CD4-positive, alpha-beta T cell treated with Interferon gamma for 1 hour (primary cell): ENCODE measurements at regions not wholly inside any gene's neighbourhood (a gene's known extent, or its start where the extent isn't known, plus 50 kb on each side); places are given as distances from the start of the nearest gene placed in this dataset.

Experiments used
- DNase-seq: peaks from one replicate; pipeline ENCODE4 v3.0.0-alpha.2; 2020

- DNase-seq: no peak
Observed at GRCh38 chr17:5635949-5636348, 51.6 kb upstream of the NLRP1 start.

GRCh38 chr17:5638596-5638995 is 54.3 kb upstream of the NLRP1 start:
- no peak for DNase-seq

DNA sequence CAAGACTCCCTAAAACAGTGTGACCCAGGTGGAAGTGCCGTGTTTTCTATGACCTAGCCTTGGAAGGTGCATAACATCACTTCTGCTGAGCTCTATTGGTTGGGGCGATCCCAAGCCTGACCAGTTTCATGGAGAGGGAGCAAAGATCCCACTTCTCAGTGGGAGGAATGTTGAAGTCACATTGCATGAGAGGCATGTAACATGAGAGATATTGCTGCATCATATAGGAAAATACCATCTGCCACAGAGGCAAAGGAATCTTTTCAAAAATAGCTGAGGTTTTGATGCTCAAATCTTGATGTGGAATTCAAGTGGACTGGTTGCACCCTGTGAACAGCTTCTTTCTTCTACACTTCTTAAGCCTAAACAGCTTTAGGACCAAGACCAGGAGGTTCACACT is 56.4 kb upstream of the NLRP1 start:
- no peak for DNase-seq

DNA sequence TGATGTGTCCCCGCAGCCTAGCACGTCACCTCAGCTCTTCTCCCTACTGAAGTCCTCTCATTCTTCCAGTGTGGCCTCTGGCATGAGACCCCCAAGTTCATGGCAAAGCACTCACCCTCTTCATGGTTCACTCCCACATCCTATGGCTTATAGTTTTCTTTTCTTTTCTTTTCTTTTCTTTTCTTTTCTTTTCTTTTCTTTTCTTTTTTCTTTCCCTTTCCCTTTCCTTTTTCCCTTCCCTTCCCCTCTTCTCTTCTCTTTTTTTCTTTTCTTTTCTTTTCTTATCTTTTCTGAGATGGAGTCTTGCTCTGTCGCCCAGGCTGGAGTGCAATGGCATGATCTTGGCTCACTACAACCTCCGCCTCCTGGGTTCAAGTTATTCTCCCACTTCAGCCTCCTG is 58.4 kb upstream of the NLRP1 start:
- no peak for DNase-seq

DNA sequence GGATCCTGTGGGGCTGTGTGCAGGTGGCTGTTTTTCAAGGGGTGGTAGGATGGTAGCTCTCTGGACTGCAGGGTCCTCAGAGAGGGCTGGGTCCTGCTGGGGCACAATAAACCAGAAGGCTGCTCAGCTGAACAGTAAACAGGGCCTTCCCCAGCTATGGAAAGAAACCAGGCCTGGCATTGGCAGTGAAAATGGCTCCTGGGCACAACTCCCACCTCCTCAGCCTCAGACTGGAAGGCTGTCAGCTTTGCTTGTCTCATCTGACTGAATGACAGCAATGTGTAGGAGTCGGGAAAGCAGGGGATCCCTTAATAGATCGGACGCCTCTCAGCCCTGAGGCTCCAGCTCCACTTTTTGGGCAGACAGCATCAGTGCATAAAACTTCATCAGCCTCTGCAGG is 59.8 kb upstream of the NLRP1 start:
- DNase-seq: no peak

DNA sequence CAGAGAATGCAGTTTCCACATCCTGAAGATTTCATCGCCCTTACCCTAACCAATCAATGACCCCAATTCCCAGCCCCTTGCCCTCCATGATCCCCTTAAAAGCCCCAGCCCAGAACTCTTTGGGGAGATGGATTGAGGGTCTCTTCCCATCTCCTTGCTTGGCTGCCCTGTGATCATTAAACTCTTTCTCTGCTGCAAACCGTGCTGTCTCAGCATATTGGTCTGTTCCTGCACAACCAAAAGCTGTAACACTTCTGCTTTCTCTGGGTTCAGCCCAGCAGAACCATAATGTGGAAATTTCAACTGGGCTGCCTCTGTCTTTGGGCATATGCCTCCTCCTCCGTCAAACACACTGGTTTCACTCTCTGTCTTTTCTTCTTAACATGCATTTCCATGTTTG is 67.0 kb upstream of the NLRP1 start:
- DNase-seq: no peak

GRCh38 chr17:5661491-5662125 is 77.3 kb upstream of the NLRP1 start:
- no peak for DNase-seq

DNA sequence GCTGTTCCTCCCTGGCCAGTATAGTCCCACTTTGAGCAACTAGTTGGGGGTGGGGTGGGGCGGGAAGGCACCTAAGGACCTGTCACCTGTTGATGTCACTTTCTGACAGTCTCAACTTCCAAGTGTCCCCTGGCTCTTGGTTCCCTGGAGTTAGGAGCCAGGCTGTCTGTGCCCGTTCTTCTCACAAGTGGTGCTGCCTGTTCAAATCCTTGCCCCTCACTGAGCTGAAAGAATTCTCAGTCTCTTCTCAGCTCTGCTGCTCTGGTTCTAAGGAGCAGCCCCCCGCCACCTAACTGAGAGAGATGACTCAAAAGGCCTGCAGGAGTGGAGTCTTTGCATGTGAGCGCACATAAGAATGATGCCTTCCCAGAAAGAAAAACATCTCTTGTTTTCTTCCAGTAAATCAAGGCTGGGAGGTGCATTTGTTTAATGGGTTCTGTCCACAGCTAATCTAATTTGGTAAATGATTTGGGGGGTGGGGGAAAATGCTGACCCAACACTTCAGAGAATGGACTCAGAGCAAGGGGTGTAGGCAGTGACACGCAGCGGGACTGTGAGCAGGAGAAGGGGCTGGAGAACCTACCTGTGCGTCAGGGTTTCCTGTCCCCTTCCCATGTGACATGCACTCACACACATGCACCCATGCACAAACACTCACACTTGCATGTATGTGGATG is 78.2 kb upstream of the NLRP1 start:
- DNase-seq: no peak

DNA sequence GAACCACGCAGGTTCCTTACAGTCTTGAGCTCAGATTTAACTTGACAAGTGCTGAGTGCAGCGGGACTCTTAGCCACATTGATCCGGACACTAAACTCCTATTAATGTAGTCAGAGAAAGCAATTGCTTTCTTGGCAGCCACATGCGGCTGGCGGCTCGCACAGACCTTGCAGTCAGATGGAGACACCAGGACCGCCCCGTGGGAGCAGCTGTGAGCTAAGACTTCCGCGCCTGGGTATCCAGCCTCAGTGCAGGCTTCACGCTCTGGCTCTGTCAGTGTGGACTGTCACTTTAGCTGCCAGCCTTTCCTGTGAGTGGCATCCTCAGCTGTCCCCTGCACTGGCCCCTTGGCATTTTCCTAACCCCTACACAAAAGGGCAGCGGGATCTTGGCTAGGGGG is 80.9 kb upstream of the NLRP1 start:
- DNase-seq: no peak

GRCh38 chr17:5667871-5668270 is 83.6 kb upstream of the NLRP1 start:
- DNase-seq: no peak

DNA sequence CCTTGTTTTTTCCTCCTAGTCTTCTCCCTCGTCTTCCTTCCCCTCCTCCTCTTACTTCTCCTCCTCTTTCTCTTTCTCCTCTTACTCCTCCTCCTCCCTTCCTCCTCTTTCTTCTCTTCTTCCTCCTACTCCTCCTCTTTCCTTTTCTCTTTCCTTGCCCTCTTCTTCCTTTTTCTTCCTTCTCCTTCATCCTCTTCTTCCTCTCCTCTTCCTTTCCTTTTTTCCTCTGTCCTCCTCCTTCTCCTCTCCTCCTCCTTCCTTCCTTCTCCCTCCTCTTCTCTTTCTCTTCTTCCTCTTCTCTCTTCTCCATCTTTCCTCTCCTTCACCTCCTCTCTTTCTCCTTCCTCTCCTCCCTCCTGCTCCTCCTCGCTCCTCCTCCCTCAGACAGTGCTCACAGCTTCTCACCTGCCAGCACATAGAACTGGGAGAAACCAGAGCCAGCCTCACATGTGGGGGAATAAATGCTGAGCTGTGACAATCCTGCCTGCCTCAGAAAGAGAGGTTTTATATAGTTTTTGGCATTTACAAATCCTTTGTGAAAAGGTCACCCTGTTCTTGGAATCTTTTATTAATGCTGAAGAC is 84.3 kb upstream of the NLRP1 start:
- no peak for DNase-seq

- DNase-seq: no peak
Observed at GRCh38 chr17:5669191-5669590, 84.9 kb upstream of the NLRP1 start.

DNA sequence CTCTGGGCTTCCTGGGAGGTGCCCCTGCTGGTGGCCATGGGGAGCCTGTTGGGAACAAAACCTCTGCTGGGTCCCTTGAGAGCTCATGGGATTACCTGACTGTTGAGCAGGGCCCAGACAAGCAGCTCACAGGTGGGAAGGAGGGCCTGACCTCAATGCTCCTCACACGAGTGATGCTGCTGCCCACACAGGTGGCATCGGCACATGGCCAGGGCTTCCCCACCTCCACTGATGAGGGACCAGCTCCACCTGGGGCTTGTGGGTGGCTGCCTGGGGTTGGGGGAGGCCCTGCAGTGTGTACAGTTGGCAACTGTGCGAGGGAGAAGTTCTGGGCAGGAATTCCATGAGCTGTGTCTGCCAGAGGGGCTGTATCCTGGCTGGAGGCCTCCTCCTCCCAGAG is 87.8 kb upstream of the NLRP1 start:
- no peak for DNase-seq

DNA sequence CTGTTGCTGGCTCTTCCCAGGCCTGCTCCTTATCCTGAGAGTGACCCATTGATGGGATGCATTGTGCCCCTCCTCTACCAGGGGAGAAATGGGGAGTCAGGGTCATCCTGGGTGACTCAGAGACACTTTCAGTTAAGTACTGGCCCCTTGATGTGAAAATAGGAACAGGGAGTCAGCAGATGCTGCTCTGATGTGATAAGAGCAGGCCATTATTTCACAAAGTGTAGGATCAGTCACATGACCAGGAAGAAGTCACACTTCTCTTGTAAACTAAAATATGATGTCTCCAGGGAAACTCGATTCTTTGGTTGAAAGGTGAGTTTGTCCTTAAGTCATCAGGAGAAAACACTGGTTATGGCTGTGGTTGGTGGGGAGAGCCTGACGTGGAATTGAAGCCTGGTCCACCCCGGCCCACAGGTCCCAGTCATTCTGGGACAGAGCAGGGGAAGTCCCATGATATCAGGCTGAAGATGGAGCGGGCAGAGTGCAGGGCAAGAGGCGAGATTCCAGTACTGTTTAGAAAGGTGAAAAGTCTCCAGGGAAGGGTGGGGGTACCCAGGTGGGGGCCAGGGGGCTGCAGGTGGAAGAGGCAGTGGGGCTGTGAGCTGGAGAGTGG is 88.6 kb upstream of the NLRP1 start:
- DNase-seq: no peak

- DNase-seq: no peak
Observed at GRCh38 chr17:5675625-5676421, 91.5 kb upstream of the NLRP1 start.

GRCh38 chr17:5677620-5678019 is 93.3 kb upstream of the NLRP1 start:
- DNase-seq: no peak

DNA sequence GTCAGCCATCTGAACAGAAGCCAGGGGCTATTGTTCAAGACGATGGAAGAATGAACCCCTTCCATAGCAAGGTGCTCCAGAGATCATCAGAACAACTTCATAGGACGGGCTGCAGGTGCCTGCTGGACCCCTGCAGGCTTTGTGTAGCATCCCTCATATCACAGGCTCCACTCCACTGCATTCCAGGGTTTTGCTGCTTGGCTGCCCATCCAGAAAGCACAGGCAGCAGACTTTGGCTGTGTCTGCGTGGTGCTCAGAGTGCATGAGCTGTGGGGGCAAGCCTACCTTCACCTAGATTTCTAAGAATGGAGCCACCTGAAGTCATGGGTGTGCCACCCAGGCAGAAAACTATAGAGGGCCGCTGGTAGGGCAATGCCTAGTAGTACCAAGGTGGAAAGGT is 93.9 kb upstream of the NLRP1 start:
- no peak for DNase-seq

DNA sequence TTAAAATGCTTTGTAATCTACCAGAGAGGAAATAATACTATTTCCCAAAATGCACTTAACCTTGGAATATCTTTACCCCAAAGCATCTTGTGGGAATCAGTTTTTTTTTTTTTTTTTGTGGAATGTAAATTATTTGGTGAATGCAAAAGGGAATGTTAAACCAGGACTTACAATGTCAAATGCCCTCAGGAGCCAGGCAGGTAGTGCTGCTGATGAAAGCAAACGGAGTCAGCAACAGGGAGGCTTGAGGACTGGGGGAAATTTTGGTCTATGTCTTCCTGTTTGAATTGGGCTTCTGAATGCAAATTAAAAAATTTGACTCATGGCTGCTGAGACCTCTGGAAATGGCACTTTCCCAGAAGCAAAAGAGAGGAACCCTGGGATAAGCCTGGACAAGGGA is 96.5 kb upstream of the NLRP1 start:
- no peak for DNase-seq

DNA sequence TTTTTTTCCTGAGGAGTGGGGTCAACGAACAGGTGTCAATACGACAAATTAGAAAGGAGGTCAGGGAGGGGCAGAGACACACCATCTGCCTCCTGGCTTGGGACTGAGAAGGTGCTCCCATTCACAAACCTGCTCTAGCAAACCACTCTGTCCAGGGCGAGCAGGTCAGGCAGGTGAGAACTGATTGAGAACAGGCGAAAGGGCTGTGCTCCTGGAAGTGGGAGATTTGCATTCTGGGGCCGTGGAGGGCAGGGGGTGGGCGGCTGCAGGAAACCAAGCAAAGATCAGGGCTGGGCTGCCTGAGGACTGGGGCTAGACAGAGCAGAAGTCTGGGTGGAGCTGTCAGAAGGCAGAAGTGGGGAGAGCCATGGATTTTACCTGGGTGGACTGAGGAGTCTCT is 98.9 kb upstream of the NLRP1 start:
- DNase-seq: no peak

GRCh38 chr17:5686074-5686635 is 101.8 kb upstream of the NLRP1 start:
- DNase-seq: no peak

DNA sequence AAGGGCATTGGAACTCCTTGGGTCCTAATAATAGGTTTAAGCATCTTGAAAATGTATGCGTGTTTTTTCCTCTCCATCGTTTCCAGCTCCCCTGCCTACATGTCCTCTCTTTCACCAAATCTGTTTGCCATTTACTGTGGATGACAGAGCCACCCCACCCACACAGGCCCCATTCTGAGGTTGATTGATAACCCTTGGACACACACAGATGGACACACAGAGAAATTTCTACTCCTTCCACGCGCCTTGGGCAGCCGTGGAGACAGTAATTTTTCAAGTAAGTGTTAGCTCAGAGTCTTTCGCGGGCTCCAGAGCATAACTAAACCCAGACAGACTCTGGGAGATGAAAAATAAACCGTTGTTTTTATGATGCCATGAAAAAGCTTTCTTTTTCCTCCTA is 103.3 kb upstream of the NLRP1 start:
- no peak for DNase-seq

- no peak for DNase-seq
Observed at GRCh38 chr17:5693821-5694220, 109.5 kb upstream of the NLRP1 start.

DNA sequence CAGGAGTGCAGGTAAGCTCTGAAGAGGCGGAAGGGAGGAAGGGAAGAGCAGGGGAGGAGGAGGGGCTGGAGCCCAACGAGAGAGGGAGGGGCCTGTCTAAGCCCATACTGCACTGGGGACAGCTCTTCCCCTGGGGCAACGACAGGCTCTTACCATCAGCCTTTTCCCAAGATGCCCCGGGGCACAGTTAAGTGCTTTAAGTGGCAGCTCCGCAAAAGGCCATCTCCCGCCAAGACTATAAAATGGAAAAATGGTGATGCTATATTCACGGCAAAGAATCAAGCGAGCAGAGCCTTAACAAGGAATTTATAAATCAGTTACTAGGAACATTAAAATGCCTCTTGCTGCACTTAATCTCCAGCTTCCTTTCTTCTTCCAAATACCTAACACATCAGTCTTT is 110.2 kb upstream of the NLRP1 start:
- DNase-seq: no peak
